Transverse colon (tissue), 4 donors: ENCODE measurements at regions not wholly inside any gene's neighbourhood (a gene's known extent, or its start where the extent isn't known, plus 50 kb on each side); places are given as distances from the start of the nearest gene placed in this dataset.
"Not testable (repeated sequence)": the region's sequence is repeated elsewhere in the genome, so short reads cannot be mapped to it uniquely, and the experiment has no call there.

Source experiments
- DNase-seq: peaks from one replicate; pipeline ENCODE4 v3.0.0-alpha.2; 2019
- H3K27ac ChIP-seq, 4 donors: fragments of 200-600 bp; sonication (generic); 2 replicates each; pipeline ENCODE4 v1.5.1; 2016 to 2018; ENCODE audit warnings: inconsistent platforms in 4 of 4
- H3K27me3 ChIP-seq: fragments of 200-600 bp; sonication (generic); 2 replicates; pipeline ENCODE4 v1.5.1; 2017; ENCODE audit warnings: inconsistent platforms
- H3K36me3 ChIP-seq, 4 donors: fragments of 200-600 bp; sonication (generic); 2 replicates each; pipeline ENCODE4 v1.5.1; 2017 to 2019; ENCODE audit warnings: inconsistent platforms in 4 of 4
- H3K4me1 ChIP-seq, 4 donors: fragments of 200-600 bp; sonication (generic); 2 replicates each; pipeline ENCODE4 v1.5.1; 2017 to 2020; ENCODE audit warnings: inconsistent platforms in 4 of 4
- H3K4me3 ChIP-seq, 4 donors: fragments of 200-600 bp; sonication (generic); 1 replicate in 1 of 4; 2 replicates in 3 of 4; pipeline versions ENCODE4 v1.5.1 to v1.6.1; 2017 to 2019; ENCODE audit warnings: inconsistent platforms in 4 of 4
- H3K9me3 ChIP-seq, 2 donors: fragments of 200-600 bp; sonication (generic); 2 replicates each; pipeline ENCODE4 v1.5.1; 2017 to 2019; ENCODE audit warnings: inconsistent platforms in 2 of 2
- CTCF ChIP-seq, 5 experiments: fragments of 200-600 bp in 3 of 5; fragments of 450-650 bp in 2 of 5; sonication (generic) in 3 of 5; IDR thresholded peaks; 1 replicate in 2 of 5; 2 replicates in 3 of 5; pipeline ENCODE4 v1.5.1; 2016 to 2017; ENCODE audit warnings: antibody characterized with exemption in 5 of 5, inconsistent platforms in 3 of 5, mild to moderate bottlenecking in 2 of 5, moderate library complexity in 1 of 5
- EP300 ChIP-seq: sonication (generic); formaldehyde crosslinking; IDR thresholded peaks from one replicate; pipeline ENCODE4 v1.6.1; 2017; ENCODE audit warnings: antibody characterized with exemption, low read depth
- POLR2A ChIP-seq: fragments of 450-650 bp; IDR thresholded peaks from one replicate; pipeline ENCODE4 v1.6.1; 2016; ENCODE audit warnings: antibody characterized with exemption, mild to moderate bottlenecking, moderate library complexity
- POLR2AphosphoS5 ChIP-seq, 3 donors: sonication (generic); formaldehyde crosslinking; IDR thresholded peaks; one replicate each; pipeline ENCODE4 v1.6.1; 2016; ENCODE audit warnings: antibody characterized with exemption in 3 of 3
- WGBS, 2 donors: methylation state at CpG; one replicate each; pipeline ENCODE4 v1.1.5; 2018; ENCODE audit warnings: low coverage in 1 of 2; 5-methylcytosine and 5-hydroxymethylcytosine counted together
- in situ Hi-C, 4 donors: fragments of 200-750 bp; cut with MboI; loops; one replicate each; pipeline versions ENCODE4 v1.15.0 to v1.15.1; 2017; ENCODE audit warnings: low sequenced_read_pairs in 3 of 4, low pct_ligation_motif_present in 1 of 4, low pct_unique_long_range_greater_than_20kb in 1 of 4
- intact Hi-C: fragments of 100-400 bp; cut with DNase I; formaldehyde crosslinking; loops from one replicate; pipeline ENCODE4 v1.15.1; 2023; ENCODE audit warnings: low total_unique reads

GRCh38 chr9:18297056-18297841 is 176.7 kb upstream of the ADAMTSL1 start:
- no peak for DNase-seq
- Histone ChIP-seq H3K27me3 (no peaks in the 10 kb centered on the region), H3K36me3 (no peaks in the 10 kb centered on the region), H3K9me3 (no peaks in the 10 kb centered on the region), H3K27ac (no peak overlapping the region), H3K4me3 (no peak overlapping the region), H3K4me1 (no peaks in the 10 kb centered on the region)
- WGBS, 2 donors, result 68 to 69% methylated on average over 6 to 9 of the region's 9 CpGs
- intact Hi-C loops (loop anchor here (5.0 kb wide), 1 partner anchor 690 kb away; no protein-coding TSS in a partner anchor), in situ Hi-C loops (no loop called here)
- no peak for TF ChIP-seq POLR2AphosphoS5 (IDR thresholded peaks at IDR 0.05)
- no peak for TF ChIP-seq POLR2A
- no peak for TF ChIP-seq CTCF (IDR thresholded peaks at IDR 0.05)
- TF ChIP-seq EP300, result no peak

- H3K36me3 ChIP-seq, result no peaks in the 10 kb centered on the region
- H3K27ac ChIP-seq, result no peak overlapping the region
- no peak for DNase-seq
- in situ Hi-C loops, result no loop called here
- 59 to 89% methylated on average over 4 to 5 of the region's 5 CpGs for WGBS, 2 donors
- no peaks in the 10 kb centered on the region for H3K4me1 ChIP-seq
- TF ChIP-seq POLR2AphosphoS5 (IDR thresholded peaks at IDR 0.05) (no peak), CTCF (IDR thresholded peaks at IDR 0.05) (no peak), POLR2A (no peak), EP300 (no peak)
- no peak overlapping the region for H3K4me3 ChIP-seq
- no peaks in the 10 kb centered on the region for H3K27me3 ChIP-seq
- no peaks in the 10 kb centered on the region for H3K9me3 ChIP-seq
- intact Hi-C loops, result loop anchor here (5.0 kb wide), 1 partner anchor 692 kb away; no protein-coding TSS in a partner anchor
These were observed 174.5 kb upstream of the ADAMTSL1 start for GRCh38 chr9:18299449-18299848.

GRCh38 chr9:18305167-18305806 is 168.7 kb upstream of the ADAMTSL1 start:
- intact Hi-C loops, in situ Hi-C loops, H3K27ac ChIP-seq, H3K4me1 ChIP-seq, H3K9me3 ChIP-seq, DNase-seq, H3K27me3 ChIP-seq, H3K4me3 ChIP-seq, H3K36me3 ChIP-seq: not testable (repeated sequence)
- WGBS, 2 donors, result 76 to 80% methylated on average over 1 to 10 of the region's 10 CpGs

GRCh38 chr9:18314316-18314715 is 159.6 kb upstream of the ADAMTSL1 start:
- intact Hi-C loops, result no loop called here
- 94 to 97% methylated on average over 6 to 14 of the region's 14 CpGs for WGBS, 2 donors
- DNase-seq, result no peak
- in situ Hi-C loops, result no loop called here
- Histone ChIP-seq H3K27ac (no peak overlapping the region), H3K4me3 (no peak overlapping the region), H3K9me3 (no peaks in the 10 kb centered on the region), H3K27me3 (no peaks in the 10 kb centered on the region), H3K4me1 (no peaks in the 10 kb centered on the region), H3K36me3 (no peaks in the 10 kb centered on the region)
- TF ChIP-seq POLR2AphosphoS5 (IDR thresholded peaks at IDR 0.05), result no peak
- no peak for TF ChIP-seq POLR2A
- no peak for TF ChIP-seq CTCF (IDR thresholded peaks at IDR 0.05)
- TF ChIP-seq EP300, result no peak
